ENCODE measurements at regions not wholly inside any gene's neighbourhood (a gene's known extent, or its start where the extent isn't known, plus 50 kb on each side); places are given as distances from the start of the nearest gene placed in this dataset.

GRCh38 chr1:4512636-4513035 lies 141.8 kb upstream of the AJAP1 start:
- no peak for DNase-seq

- DNase-seq, result no peak
These were observed 140.7 kb upstream of the AJAP1 start for GRCh38 chr1:4513685-4514084.

- no peak for DNase-seq
These were observed 138.6 kb upstream of the AJAP1 start for GRCh38 chr1:4515727-4516289.

- no peak for DNase-seq
These were observed 137.8 kb upstream of the AJAP1 start for GRCh38 chr1:4516596-4516995.

- DNase-seq, result no peak
These were observed 137.0 kb upstream of the AJAP1 start for GRCh38 chr1:4517186-4517954.

- DNase-seq, result no peak
These were observed 135.8 kb upstream of the AJAP1 start for GRCh38 chr1:4518621-4519020.

GRCh38 chr1:4519954-4520353 lies 134.5 kb upstream of the AJAP1 start:
- DNase-seq, result no peak

GRCh38 chr1:4523551-4523950 lies 130.9 kb upstream of the AJAP1 start:
- no peak for DNase-seq

GRCh38 chr1:4526747-4527146 lies 127.7 kb upstream of the AJAP1 start:
- no peak for DNase-seq

- DNase-seq, result no peak
These were observed 126.6 kb upstream of the AJAP1 start for GRCh38 chr1:4527819-4528218.

- no peak for DNase-seq
These were observed 125.8 kb upstream of the AJAP1 start for GRCh38 chr1:4528590-4528989.

- DNase-seq, result no peak
These were observed 124.8 kb upstream of the AJAP1 start for GRCh38 chr1:4529446-4530165.

GRCh38 chr1:4530166-4530785 lies 124.1 kb upstream of the AJAP1 start:
- no peak for DNase-seq

- no peak for DNase-seq
These were observed 122.6 kb upstream of the AJAP1 start for GRCh38 chr1:4531842-4532241.

GRCh38 chr1:4532656-4533055 lies 121.8 kb upstream of the AJAP1 start:
- no peak for DNase-seq

- no peak for DNase-seq
These were observed 107.5 kb upstream of the AJAP1 start for GRCh38 chr1:4546911-4547310.

GRCh38 chr1:4549930-4550329 lies 104.5 kb upstream of the AJAP1 start:
- DNase-seq, result no peak

- no peak for DNase-seq
These were observed 103.5 kb upstream of the AJAP1 start for GRCh38 chr1:4550941-4551340.

GRCh38 chr1:4551706-4552105 lies 102.7 kb upstream of the AJAP1 start:
- DNase-seq, result no peak

- DNase-seq, result no peak
These were observed 100.6 kb upstream of the AJAP1 start for GRCh38 chr1:4553761-4554160.

- no peak for DNase-seq
These were observed 100.0 kb upstream of the AJAP1 start for GRCh38 chr1:4554271-4554865.

GRCh38 chr1:4557949-4558348 lies 96.5 kb upstream of the AJAP1 start:
- DNase-seq, result no peak

GRCh38 chr1:4561205-4561604 lies 93.2 kb upstream of the AJAP1 start:
- no peak for DNase-seq
